Fibroblast of gingiva (primary cell): ENCODE measurements at regions not wholly inside any gene's neighbourhood (a gene's known extent, or its start where the extent isn't known, plus 50 kb on each side); places are given as distances from the start of the nearest gene placed in this dataset.
"Not testable (repeated sequence)": the region's sequence is repeated elsewhere in the genome, so short reads cannot be mapped to it uniquely, and the experiment has no call there.

Source experiments
- DNase-seq: peaks from one replicate; pipeline ENCODE4 v3.0.0-alpha.2; 2011; ENCODE audit warnings: low read depth

- DNase-seq, result no peak
Measured at GRCh38 chr21:28877318-28877884, 115.3 kb downstream of the LTN1 start.

- DNase-seq, result no peak
Measured at GRCh38 chr21:28875078-28875477, 117.6 kb downstream of the LTN1 start.

- DNase-seq, result no peak
Measured at GRCh38 chr21:28872218-28872617, 120.5 kb downstream of the LTN1 start.

- DNase-seq, result peak; percentile 4
Measured at GRCh38 chr21:28871388-28872010, 121.2 kb downstream of the LTN1 start.

- DNase-seq, result no peak
Measured at GRCh38 chr21:28867401-28867800, 125.3 kb downstream of the LTN1 start.

GRCh38 chr21:28865488-28866186, 127.0 kb downstream of the LTN1 start:
- DNase-seq, result peak; percentile 33

- no peak for DNase-seq
Measured at GRCh38 chr21:28858424-28858823, 134.3 kb downstream of the LTN1 start.

- DNase-seq, result no peak
Measured at GRCh38 chr21:28857752-28858151, 134.9 kb downstream of the LTN1 start.

- no peak for DNase-seq
Measured at GRCh38 chr21:28856588-28857250, 136.0 kb downstream of the LTN1 start.

- no peak for DNase-seq
Measured at GRCh38 chr21:28852706-28853105, 140.0 kb downstream of the LTN1 start.

- no peak for DNase-seq
Measured at GRCh38 chr21:28851645-28852044, 141.0 kb downstream of the LTN1 start.

- DNase-seq, result not testable (repeated sequence)
Measured at GRCh38 chr21:28839237-28839636, 153.4 kb downstream of the LTN1 start.

- not testable (repeated sequence) for DNase-seq
Measured at GRCh38 chr21:28837426-28837825, 155.3 kb downstream of the LTN1 start.

- DNase-seq, result not testable (repeated sequence)
Measured at GRCh38 chr21:28836588-28836987, 156.1 kb downstream of the LTN1 start.

- no peak for DNase-seq
Measured at GRCh38 chr21:28834335-28835238, 158.1 kb downstream of the LTN1 start.

- DNase-seq, result no peak
Measured at GRCh38 chr21:28833609-28834008, 159.1 kb downstream of the LTN1 start.

GRCh38 chr21:28833182-28833581, 159.5 kb downstream of the LTN1 start:
- DNase-seq, result no peak

GRCh38 chr21:28832715-28833061, 160.0 kb downstream of the LTN1 start:
- DNase-seq, result no peak

GRCh38 chr21:28832013-28832714, 160.5 kb downstream of the LTN1 start:
- DNase-seq, result no peak

- no peak for DNase-seq
Measured at GRCh38 chr21:28828981-28829380, 163.7 kb downstream of the LTN1 start.

- no peak for DNase-seq
Measured at GRCh38 chr21:28828021-28828420, 164.7 kb downstream of the LTN1 start.
